ENCODE measurements at regions not wholly inside any gene's neighbourhood (a gene's known extent, or its start where the extent isn't known, plus 50 kb on each side); places are given as distances from the start of the nearest gene placed in this dataset.

DNA sequence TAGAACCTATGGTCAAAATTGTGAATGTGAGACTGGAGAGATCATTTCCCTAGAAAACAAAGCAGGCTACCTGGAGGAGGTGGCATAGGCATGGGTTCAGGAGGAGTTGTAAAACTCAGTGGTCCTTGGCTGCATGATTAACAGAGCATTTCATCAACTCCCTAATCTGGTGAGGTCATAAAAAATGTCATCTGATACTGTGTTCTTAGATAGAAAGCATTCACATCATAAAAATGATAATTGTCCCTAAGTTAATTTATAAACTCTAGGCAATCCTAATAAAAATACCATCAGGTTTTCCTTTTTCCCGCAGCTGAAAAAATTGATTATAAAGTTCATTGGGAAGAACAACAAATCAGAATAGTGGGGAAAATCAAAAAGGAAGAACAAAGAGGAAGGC is 60.6 kb upstream of the GALNT10 start (continued):
- no peak for TF ChIP-seq EZH2 (IDR thresholded peaks at IDR 0.05; ENCODE audit: low read depth, low read length, severe bottlenecking)
